ENCODE measurements at regions not wholly inside any gene's neighbourhood (a gene's known extent, or its start where the extent isn't known, plus 50 kb on each side); places are given as distances from the start of the nearest gene placed in this dataset.

- no peak overlapping the region for H3K27ac ChIP-seq
- DNase-seq (ENCODE audit: low read depth, low spot score), result no peak
Observed at GRCh38 chr20:39289831-39290230, 327.7 kb downstream of the DHX35 start.

GRCh38 chr20:39289316-39289715 is 327.2 kb downstream of the DHX35 start:
- H3K27ac ChIP-seq, result no peak overlapping the region
- DNase-seq (ENCODE audit: low read depth, low spot score), result no peak

GRCh38 chr20:39283464-39283863 is 321.3 kb downstream of the DHX35 start:
- DNase-seq (ENCODE audit: low read depth, low spot score), result no peak
- no peak overlapping the region for H3K27ac ChIP-seq

GRCh38 chr20:39282619-39283092 is 320.5 kb downstream of the DHX35 start:
- DNase-seq (ENCODE audit: low read depth, low spot score), result no peak
- no peak overlapping the region for H3K27ac ChIP-seq

- no peak overlapping the region for H3K27ac ChIP-seq
- no peak for DNase-seq (ENCODE audit: low read depth, low spot score)
Observed at GRCh38 chr20:39280875-39281274, 318.7 kb downstream of the DHX35 start.

- H3K27ac ChIP-seq, result no peak overlapping the region
- no peak for DNase-seq (ENCODE audit: low read depth, low spot score)
Observed at GRCh38 chr20:39278230-39278788, 316.2 kb downstream of the DHX35 start.

GRCh38 chr20:39277185-39277584 is 315.0 kb downstream of the DHX35 start:
- no peak for DNase-seq (ENCODE audit: low read depth, low spot score)

GRCh38 chr20:39270837-39271604 is 308.9 kb downstream of the DHX35 start:
- DNase-seq (ENCODE audit: low read depth, low spot score), result no peak

More at GRCh38 chr20:39277185-39277584, 315.0 kb downstream of the DHX35 start:
- H3K27ac ChIP-seq, result no peak overlapping the region

GRCh38 chr20:39269493-39270217 is 307.5 kb downstream of the DHX35 start:
- DNase-seq (ENCODE audit: low read depth, low spot score), result no peak
- H3K27ac ChIP-seq, result no peak overlapping the region

More at GRCh38 chr20:39270837-39271604, 308.9 kb downstream of the DHX35 start:
- H3K27ac ChIP-seq, result no peak overlapping the region

GRCh38 chr20:39268981-39269461 is 306.9 kb downstream of the DHX35 start:
- H3K27ac ChIP-seq, result no peak overlapping the region
- no peak for DNase-seq (ENCODE audit: low read depth, low spot score)

- DNase-seq (ENCODE audit: low read depth, low spot score), result no peak
- no peak overlapping the region for H3K27ac ChIP-seq
Observed at GRCh38 chr20:39268491-39268951, 306.4 kb downstream of the DHX35 start.

- no peak overlapping the region for H3K27ac ChIP-seq
- DNase-seq (ENCODE audit: low read depth, low spot score), result no peak
Observed at GRCh38 chr20:39266989-39267388, 304.8 kb downstream of the DHX35 start.

- H3K27ac ChIP-seq, result no peak overlapping the region
- peak; percentile 60 for DNase-seq (ENCODE audit: low read depth, low spot score)
Observed at GRCh38 chr20:39264506-39265172, 302.5 kb downstream of the DHX35 start.

- H3K27ac ChIP-seq, result no peak overlapping the region
- no peak for DNase-seq (ENCODE audit: low read depth, low spot score)
Observed at GRCh38 chr20:39263076-39263475, 300.9 kb downstream of the DHX35 start.

- DNase-seq (ENCODE audit: low read depth, low spot score), result no peak
- H3K27ac ChIP-seq, result no peak overlapping the region
Observed at GRCh38 chr20:39259808-39260207, 297.7 kb downstream of the DHX35 start.

GRCh38 chr20:39259010-39259803 is 297.1 kb downstream of the DHX35 start:
- no peak overlapping the region for H3K27ac ChIP-seq
- DNase-seq (ENCODE audit: low read depth, low spot score), result no peak

GRCh38 chr20:39258253-39258652 is 296.1 kb downstream of the DHX35 start:
- H3K27ac ChIP-seq, result no peak overlapping the region
- no peak for DNase-seq (ENCODE audit: low read depth, low spot score)

GRCh38 chr20:39253051-39253755 is 291.1 kb downstream of the DHX35 start:
- H3K27ac ChIP-seq, result no peak overlapping the region
- DNase-seq (ENCODE audit: low read depth, low spot score), result no peak

- DNase-seq (ENCODE audit: low read depth, low spot score), result no peak
- H3K27ac ChIP-seq, result no peak overlapping the region
Observed at GRCh38 chr20:39252035-39252434, 289.9 kb downstream of the DHX35 start.

Data from epithelial cell of prostate (primary cell).